ENCODE measurements at regions not wholly inside any gene's neighbourhood (a gene's known extent, or its start where the extent isn't known, plus 50 kb on each side); places are given as distances from the start of the nearest gene placed in this dataset.
"Not testable (repeated sequence)": the region's sequence is repeated elsewhere in the genome, so short reads cannot be mapped to it uniquely, and the experiment has no call there.

- Histone ChIP-seq H3K9me3 (no peaks in the 10 kb centered on the region), H3K4me3 (no peak overlapping the region), H3K27me3 (no peaks in the 10 kb centered on the region), H3K36me3 (no peaks in the 10 kb centered on the region), H3K27ac (no peak overlapping the region), H3K4me1 (no peaks in the 10 kb centered on the region)
- intact Hi-C loops (cut with DNase I; ENCODE audit: low total_unique reads): no loop called here
- TF ChIP-seq, protein P1, sequence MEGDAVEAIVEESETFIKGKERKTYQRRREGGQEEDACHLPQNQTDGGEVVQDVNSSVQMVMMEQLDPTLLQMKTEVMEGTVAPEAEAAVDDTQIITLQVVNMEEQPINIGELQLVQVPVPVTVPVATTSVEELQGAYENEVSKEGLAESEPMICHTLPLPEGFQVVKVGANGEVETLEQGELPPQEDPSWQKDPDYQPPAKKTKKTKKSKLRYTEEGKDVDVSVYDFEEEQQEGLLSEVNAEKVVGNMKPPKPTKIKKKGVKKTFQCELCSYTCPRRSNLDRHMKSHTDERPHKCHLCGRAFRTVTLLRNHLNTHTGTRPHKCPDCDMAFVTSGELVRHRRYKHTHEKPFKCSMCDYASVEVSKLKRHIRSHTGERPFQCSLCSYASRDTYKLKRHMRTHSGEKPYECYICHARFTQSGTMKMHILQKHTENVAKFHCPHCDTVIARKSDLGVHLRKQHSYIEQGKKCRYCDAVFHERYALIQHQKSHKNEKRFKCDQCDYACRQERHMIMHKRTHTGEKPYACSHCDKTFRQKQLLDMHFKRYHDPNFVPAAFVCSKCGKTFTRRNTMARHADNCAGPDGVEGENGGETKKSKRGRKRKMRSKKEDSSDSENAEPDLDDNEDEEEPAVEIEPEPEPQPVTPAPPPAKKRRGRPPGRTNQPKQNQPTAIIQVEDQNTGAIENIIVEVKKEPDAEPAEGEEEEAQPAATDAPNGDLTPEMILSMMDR (IDR thresholded peaks at IDR 0.05): no peak
- no peak for TF ChIP-seq POLR2A (IDR thresholded peaks at IDR 0.05)
- no peak for DNase-seq
Measured at GRCh38 chr2:208607694-208608093, 201.1 kb downstream of the PTH2R start.

DNA sequence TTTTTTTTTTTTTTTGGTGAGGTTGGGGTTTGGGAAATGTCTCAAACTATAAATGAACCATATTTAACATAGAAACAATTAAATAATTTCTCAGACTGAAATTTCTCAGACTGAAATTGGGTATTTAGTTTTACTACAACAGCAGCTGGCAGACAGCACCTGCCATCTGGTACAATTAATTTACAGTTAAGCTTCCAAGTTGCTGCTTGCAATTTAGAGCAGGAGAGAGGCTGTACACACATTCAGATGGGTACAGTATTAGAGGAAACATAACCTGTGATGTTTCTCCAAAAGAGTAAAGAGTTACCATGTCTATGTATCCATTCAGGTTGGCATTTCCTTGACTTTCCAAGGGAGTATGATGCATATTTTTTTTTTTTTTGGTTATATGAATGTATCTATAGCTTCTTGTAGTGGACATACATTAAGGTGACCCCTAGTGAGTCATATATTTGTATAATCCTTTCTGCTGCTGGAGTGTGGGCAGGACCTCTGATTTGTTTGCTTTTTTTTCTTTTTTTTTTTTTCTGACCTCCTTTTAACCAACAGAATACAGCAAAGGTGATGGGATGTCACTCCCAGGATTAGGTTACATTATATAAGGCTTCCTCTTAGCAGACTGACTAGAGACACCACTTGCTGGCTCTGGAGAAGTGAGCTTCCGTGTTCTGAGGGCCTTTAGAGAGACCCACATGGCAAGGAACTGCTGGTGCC lies 201.7 kb downstream of the PTH2R start:
- Histone ChIP-seq H3K4me1 (no peaks in the 10 kb centered on the region), H3K9me3 (no peaks in the 10 kb centered on the region), H3K27me3 (no peaks in the 10 kb centered on the region), H3K4me3 (no peak overlapping the region), H3K27ac (no peak overlapping the region), H3K36me3 (no peaks in the 10 kb centered on the region)
- DNase-seq: no peak
- intact Hi-C loops (cut with DNase I; ENCODE audit: low total_unique reads): no loop called here
- TF ChIP-seq, protein P1 (IDR thresholded peaks at IDR 0.05): no peak
- no peak for TF ChIP-seq POLR2A (IDR thresholded peaks at IDR 0.05)

- DNase-seq: no peak
- Histone ChIP-seq H3K9me3 (no peaks in the 10 kb centered on the region), H3K4me3 (no peak overlapping the region), H3K27ac (no peak overlapping the region), H3K36me3 (no peaks in the 10 kb centered on the region), H3K4me1 (no peaks in the 10 kb centered on the region), H3K27me3 (no peaks in the 10 kb centered on the region)
- intact Hi-C loops (cut with DNase I; ENCODE audit: low total_unique reads): no loop called here
- no peak for TF ChIP-seq POLR2A (IDR thresholded peaks at IDR 0.05)
- TF ChIP-seq, protein P1 (IDR thresholded peaks at IDR 0.05): no peak
Measured at GRCh38 chr2:208609166-208609804, 202.7 kb downstream of the PTH2R start.

DNA sequence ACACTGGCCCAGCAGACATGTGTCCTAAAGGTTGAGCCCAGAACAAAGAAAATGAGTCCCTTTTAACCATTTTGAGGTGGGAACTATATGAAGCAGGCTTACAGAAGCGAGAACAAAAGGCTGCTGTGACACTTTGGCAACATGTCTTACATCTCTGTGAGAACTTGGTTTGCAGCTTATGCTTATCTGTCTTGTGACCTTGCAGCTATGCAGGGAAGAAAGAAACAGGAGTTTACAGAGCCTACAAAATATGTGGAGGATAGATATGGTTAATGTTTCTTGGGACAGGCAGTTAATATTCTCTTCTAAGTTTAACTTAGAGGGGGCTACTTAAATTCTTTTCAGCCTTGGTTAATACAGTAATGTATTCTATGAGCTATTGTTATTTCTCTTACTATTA lies 209.1 kb downstream of the PTH2R start:
- H3K36me3 ChIP-seq; H3K4me1 ChIP-seq; H3K27ac ChIP-seq; intact Hi-C loops (cut with DNase I; ENCODE audit: low total_unique reads); DNase-seq; H3K27me3 ChIP-seq; H3K9me3 ChIP-seq; H3K4me3 ChIP-seq: not testable (repeated sequence)

DNA sequence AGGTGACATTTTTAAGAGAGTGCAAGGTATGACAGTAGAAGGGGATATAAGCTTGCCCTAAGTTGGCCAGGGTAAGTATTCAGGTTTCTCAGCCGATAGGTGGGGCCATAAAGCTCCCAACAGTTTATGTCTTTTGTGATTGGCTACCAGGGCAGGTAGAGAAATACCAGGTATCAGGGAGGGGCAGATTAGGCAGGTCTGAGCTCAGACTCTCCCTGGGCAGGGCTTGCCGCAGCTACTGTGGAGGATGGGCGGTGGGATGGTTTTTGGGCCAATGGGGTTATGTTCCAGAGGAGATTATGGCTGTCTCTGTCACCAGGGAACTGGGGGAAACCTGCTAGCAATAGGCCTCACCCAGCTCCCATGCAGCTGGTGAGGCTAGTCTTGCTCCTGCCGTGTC lies 211.6 kb downstream of the PTH2R start:
- intact Hi-C loops (cut with DNase I; ENCODE audit: low total_unique reads): no loop called here
- H3K27me3 ChIP-seq: no peaks in the 10 kb centered on the region
- DNase-seq: no peak

More for the DNA sequence above, 211.6 kb downstream of the PTH2R start:
- TF ChIP-seq, protein P1 (IDR thresholded peaks at IDR 0.05): no peak
- no peak for TF ChIP-seq POLR2A (IDR thresholded peaks at IDR 0.05)
- H3K9me3 ChIP-seq: no peaks in the 10 kb centered on the region
- no peak overlapping the region for H3K27ac ChIP-seq
- no peaks in the 10 kb centered on the region for H3K4me1 ChIP-seq
- no peak overlapping the region for H3K4me3 ChIP-seq
- no peaks in the 10 kb centered on the region for H3K36me3 ChIP-seq

Measured in uterus (tissue), 3 donors.